ENCODE measurements at regions not wholly inside any gene's neighbourhood (a gene's known extent, or its start where the extent isn't known, plus 50 kb on each side); places are given as distances from the start of the nearest gene placed in this dataset.

GRCh38 chr3:70849911-70850699 is 537.7 kb upstream of the MDFIC2 start:
- H3K27ac ChIP-seq (ENCODE audit: low read depth, low read length), result no peak overlapping the region
- H3K9me3 ChIP-seq (ENCODE audit: control insufficient read depth, insufficient read depth, low read length), result no peaks in the 10 kb centered on the region
- H3K27me3 ChIP-seq (ENCODE audit: control insufficient read depth, insufficient read depth, low read length), result peaks cover 2% of the 10 kb centered on the region
- H3K36me3 ChIP-seq (ENCODE audit: control insufficient read depth, insufficient read depth, low read length), result no peaks in the 10 kb centered on the region
- H3K4me3 ChIP-seq (ENCODE audit: low read depth, low read length), result no peak overlapping the region
- DNase-seq (ENCODE audit: low read depth in 4 of 6, low spot score in 6 of 6), result peak in 1 of 6 donors; percentile 77
- peaks cover 3% of the 10 kb centered on the region for H3K4me1 ChIP-seq (ENCODE audit: control insufficient read depth, insufficient read depth, low read length)
- no CpG with 5 or more reads among the region's 6 CpGs for WGBS (ENCODE audit: insufficient coverage)

GRCh38 chr3:70840106-70840870 is 527.9 kb upstream of the MDFIC2 start:
- no peak for DNase-seq (ENCODE audit: low read depth in 4 of 6, low spot score in 6 of 6)
- no peaks in the 10 kb centered on the region for H3K27me3 ChIP-seq (ENCODE audit: control insufficient read depth, insufficient read depth, low read length)
- no peaks in the 10 kb centered on the region for H3K4me1 ChIP-seq (ENCODE audit: control insufficient read depth, insufficient read depth, low read length)
- no peaks in the 10 kb centered on the region for H3K36me3 ChIP-seq (ENCODE audit: control insufficient read depth, insufficient read depth, low read length)
- H3K9me3 ChIP-seq (ENCODE audit: control insufficient read depth, insufficient read depth, low read length), result no peaks in the 10 kb centered on the region
- no peak overlapping the region for H3K4me3 ChIP-seq (ENCODE audit: low read depth, low read length)
- WGBS (ENCODE audit: insufficient coverage), result 82% methylated on average over 1 of the region's 4 CpGs
- no peak overlapping the region for H3K27ac ChIP-seq (ENCODE audit: low read depth, low read length)

- WGBS (ENCODE audit: insufficient coverage), result 20% methylated on average over 1 of the region's 7 CpGs
These were observed 521.0 kb upstream of the MDFIC2 start for GRCh38 chr3:70833239-70833960.

GRCh38 chr3:70832834-70833205 is 520.4 kb upstream of the MDFIC2 start:
- Histone ChIP-seq H3K4me3 (ENCODE audit: low read depth, low read length) (no peak overlapping the region), H3K27ac (ENCODE audit: low read depth, low read length) (no peak overlapping the region), H3K9me3 (ENCODE audit: control insufficient read depth, insufficient read depth, low read length) (no peaks in the 10 kb centered on the region), H3K36me3 (ENCODE audit: control insufficient read depth, insufficient read depth, low read length) (no peaks in the 10 kb centered on the region), H3K27me3 (ENCODE audit: control insufficient read depth, insufficient read depth, low read length) (no peaks in the 10 kb centered on the region), H3K4me1 (ENCODE audit: control insufficient read depth, insufficient read depth, low read length) (no peaks in the 10 kb centered on the region)
- DNase-seq (ENCODE audit: low read depth in 4 of 6, low spot score in 6 of 6), result no peak

More at GRCh38 chr3:70833239-70833960, 521.0 kb upstream of the MDFIC2 start:
- no peaks in the 10 kb centered on the region for H3K36me3 ChIP-seq (ENCODE audit: control insufficient read depth, insufficient read depth, low read length)
- no peaks in the 10 kb centered on the region for H3K9me3 ChIP-seq (ENCODE audit: control insufficient read depth, insufficient read depth, low read length)
- no peaks in the 10 kb centered on the region for H3K4me1 ChIP-seq (ENCODE audit: control insufficient read depth, insufficient read depth, low read length)
- no peak overlapping the region for H3K27ac ChIP-seq (ENCODE audit: low read depth, low read length)
- no peak for DNase-seq (ENCODE audit: low read depth in 4 of 6, low spot score in 6 of 6)
- H3K27me3 ChIP-seq (ENCODE audit: control insufficient read depth, insufficient read depth, low read length), result no peaks in the 10 kb centered on the region
- H3K4me3 ChIP-seq (ENCODE audit: low read depth, low read length), result no peak overlapping the region

- Histone ChIP-seq H3K27me3 (ENCODE audit: control insufficient read depth, insufficient read depth, low read length) (no peaks in the 10 kb centered on the region), H3K4me1 (ENCODE audit: control insufficient read depth, insufficient read depth, low read length) (no peaks in the 10 kb centered on the region), H3K9me3 (ENCODE audit: control insufficient read depth, insufficient read depth, low read length) (no peaks in the 10 kb centered on the region), H3K36me3 (ENCODE audit: control insufficient read depth, insufficient read depth, low read length) (no peaks in the 10 kb centered on the region), H3K4me3 (ENCODE audit: low read depth, low read length) (no peak overlapping the region), H3K27ac (ENCODE audit: low read depth, low read length) (no peak overlapping the region)
- DNase-seq (ENCODE audit: low read depth in 4 of 6, low spot score in 6 of 6), result peak in 1 of 6 donors; percentile 13
- WGBS (ENCODE audit: insufficient coverage), result no CpG with 5 or more reads among the region's 5 CpGs
These were observed 519.8 kb upstream of the MDFIC2 start for GRCh38 chr3:70832089-70832833.

- no peak overlapping the region for H3K4me3 ChIP-seq (ENCODE audit: low read depth, low read length)
- no peak for DNase-seq (ENCODE audit: low read depth in 4 of 6, low spot score in 6 of 6)
- H3K27me3 ChIP-seq (ENCODE audit: control insufficient read depth, insufficient read depth, low read length), result no peaks in the 10 kb centered on the region
- WGBS (ENCODE audit: insufficient coverage), result 75% methylated on average over 2 of the region's 6 CpGs
- no peaks in the 10 kb centered on the region for H3K4me1 ChIP-seq (ENCODE audit: control insufficient read depth, insufficient read depth, low read length)
- no peaks in the 10 kb centered on the region for H3K36me3 ChIP-seq (ENCODE audit: control insufficient read depth, insufficient read depth, low read length)
- no peak overlapping the region for H3K27ac ChIP-seq (ENCODE audit: low read depth, low read length)
- no peaks in the 10 kb centered on the region for H3K9me3 ChIP-seq (ENCODE audit: control insufficient read depth, insufficient read depth, low read length)
These were observed 516.7 kb upstream of the MDFIC2 start for GRCh38 chr3:70829092-70829491.

GRCh38 chr3:70824773-70825172 is 512.3 kb upstream of the MDFIC2 start:
- Histone ChIP-seq H3K27me3 (ENCODE audit: control insufficient read depth, insufficient read depth, low read length) (no peaks in the 10 kb centered on the region), H3K4me3 (ENCODE audit: low read depth, low read length) (no peak overlapping the region), H3K36me3 (ENCODE audit: control insufficient read depth, insufficient read depth, low read length) (no peaks in the 10 kb centered on the region), H3K27ac (ENCODE audit: low read depth, low read length) (no peak overlapping the region), H3K9me3 (ENCODE audit: control insufficient read depth, insufficient read depth, low read length) (no peaks in the 10 kb centered on the region), H3K4me1 (ENCODE audit: control insufficient read depth, insufficient read depth, low read length) (no peaks in the 10 kb centered on the region)
- DNase-seq (ENCODE audit: low read depth in 4 of 6, low spot score in 6 of 6), result no peak
- WGBS (ENCODE audit: insufficient coverage), result no CpG with 5 or more reads among the region's 1 CpG

- DNase-seq (ENCODE audit: low read depth in 4 of 6, low spot score in 6 of 6), result peak in 2 of 6 donors; percentile 54 to 81
- H3K9me3 ChIP-seq (ENCODE audit: control insufficient read depth, insufficient read depth, low read length), result no peaks in the 10 kb centered on the region
- no peaks in the 10 kb centered on the region for H3K27me3 ChIP-seq (ENCODE audit: control insufficient read depth, insufficient read depth, low read length)
- H3K27ac ChIP-seq (ENCODE audit: low read depth, low read length), result no peak overlapping the region
- no peaks in the 10 kb centered on the region for H3K4me1 ChIP-seq (ENCODE audit: control insufficient read depth, insufficient read depth, low read length)
- 29% methylated on average over 1 of the region's 2 CpGs for WGBS (ENCODE audit: insufficient coverage)
- no peaks in the 10 kb centered on the region for H3K36me3 ChIP-seq (ENCODE audit: control insufficient read depth, insufficient read depth, low read length)
- H3K4me3 ChIP-seq (ENCODE audit: low read depth, low read length), result no peak overlapping the region
These were observed 511.6 kb upstream of the MDFIC2 start for GRCh38 chr3:70824078-70824477.

GRCh38 chr3:70823622-70824021 is 511.2 kb upstream of the MDFIC2 start:
- no peaks in the 10 kb centered on the region for H3K9me3 ChIP-seq (ENCODE audit: control insufficient read depth, insufficient read depth, low read length)
- DNase-seq (ENCODE audit: low read depth in 4 of 6, low spot score in 6 of 6), result no peak
- no peaks in the 10 kb centered on the region for H3K27me3 ChIP-seq (ENCODE audit: control insufficient read depth, insufficient read depth, low read length)
- H3K4me1 ChIP-seq (ENCODE audit: control insufficient read depth, insufficient read depth, low read length), result no peaks in the 10 kb centered on the region
- WGBS (ENCODE audit: insufficient coverage), result 100% methylated on average over 2 of the region's 3 CpGs
- no peak overlapping the region for H3K4me3 ChIP-seq (ENCODE audit: low read depth, low read length)
- no peaks in the 10 kb centered on the region for H3K36me3 ChIP-seq (ENCODE audit: control insufficient read depth, insufficient read depth, low read length)
- H3K27ac ChIP-seq (ENCODE audit: low read depth, low read length), result no peak overlapping the region

Data from spinal cord (tissue), 9 donors.